Duodenal mucosa (tissue), 2 donors: ENCODE measurements at regions not wholly inside any gene's neighbourhood (a gene's known extent, or its start where the extent isn't known, plus 50 kb on each side); places are given as distances from the start of the nearest gene placed in this dataset.

Experiments
- H3K27ac ChIP-seq: one replicate; pipeline ENCODE4 v1.7.0; 2013; ENCODE audit warnings: low read depth, low read length
- H3K27me3 ChIP-seq, 2 donors: one replicate each; pipeline ENCODE4 v1.7.0; 2013; ENCODE audit warnings: low read length in 2 of 2, control low read depth in 1 of 2; ENCODE audit not compliant: insufficient read depth in 2 of 2, control insufficient read depth in 1 of 2
- H3K36me3 ChIP-seq, 2 donors: one replicate each; pipeline ENCODE4 v1.7.0; 2013; ENCODE audit warnings: low read length in 2 of 2, control low read depth in 1 of 2; ENCODE audit not compliant: insufficient read depth in 2 of 2, control insufficient read depth in 1 of 2
- H3K4me1 ChIP-seq, 2 donors: one replicate each; pipeline ENCODE4 v1.7.0; 2013; ENCODE audit warnings: low read length in 2 of 2, control low read depth in 1 of 2; ENCODE audit not compliant: insufficient read depth in 2 of 2, control insufficient read depth in 1 of 2
- H3K4me3 ChIP-seq, 2 donors: one replicate each; pipeline ENCODE4 v1.7.0; 2013; ENCODE audit warnings: low read length in 2 of 2, low read depth in 1 of 2
- H3K9ac ChIP-seq, 2 donors: one replicate each; pipeline ENCODE4 v1.7.0; 2013; ENCODE audit warnings: low read length in 2 of 2, low read depth in 1 of 2
- H3K9me3 ChIP-seq, 2 donors: one replicate each; pipeline ENCODE4 v1.7.0; 2013; ENCODE audit warnings: low read length in 2 of 2, control low read depth in 1 of 2; ENCODE audit not compliant: control insufficient read depth in 1 of 2

GRCh38 chr2:19801367-19802080, 100.3 kb downstream of the TTC32 start:
- no peaks in the 10 kb centered on the region for H3K4me1 ChIP-seq
- no peak overlapping the region for H3K27ac ChIP-seq
- H3K4me3 ChIP-seq = no peak overlapping the region

DNA sequence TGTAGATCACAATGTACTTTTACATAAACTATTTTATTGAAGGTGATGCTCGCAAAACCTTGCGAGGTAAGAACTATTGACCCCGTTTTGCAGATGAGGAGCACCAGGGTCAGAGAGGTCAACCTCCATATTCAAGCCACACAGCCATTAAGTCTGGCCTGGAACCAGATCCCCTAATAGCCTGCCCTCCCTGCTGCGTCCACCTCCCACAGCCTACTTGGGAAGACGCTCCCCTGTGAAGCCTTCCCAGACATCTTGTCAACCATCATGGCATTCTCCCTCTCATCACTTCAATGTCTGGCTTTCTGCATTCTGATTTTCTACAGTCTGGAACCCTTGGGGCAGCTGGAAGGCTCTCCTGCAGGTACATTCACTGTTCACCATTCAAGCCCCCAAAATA, 101.0 kb downstream of the TTC32 start:
- Histone ChIP-seq H3K27ac (no peak overlapping the region), H3K27me3 (no peaks in the 10 kb centered on the region)

More at GRCh38 chr2:19801367-19802080, 100.3 kb downstream of the TTC32 start:
- Histone ChIP-seq H3K36me3 (no peaks in the 10 kb centered on the region), H3K27me3 (no peaks in the 10 kb centered on the region), H3K9ac (no peak overlapping the region), H3K9me3 (no peaks in the 10 kb centered on the region)

GRCh38 chr2:19799881-19800780, 101.7 kb downstream of the TTC32 start:
- H3K27me3 ChIP-seq = no peaks in the 10 kb centered on the region
- no peaks in the 10 kb centered on the region for H3K9me3 ChIP-seq
- no peak overlapping the region for H3K27ac ChIP-seq
- no peak overlapping the region for H3K4me3 ChIP-seq
- no peaks in the 10 kb centered on the region for H3K36me3 ChIP-seq
- H3K9ac ChIP-seq = no peak overlapping the region
- no peaks in the 10 kb centered on the region for H3K4me1 ChIP-seq

More for the DNA sequence above, 101.0 kb downstream of the TTC32 start:
- H3K9ac ChIP-seq = no peak overlapping the region
- no peak overlapping the region for H3K4me3 ChIP-seq
- H3K9me3 ChIP-seq = no peaks in the 10 kb centered on the region
- H3K36me3 ChIP-seq = no peaks in the 10 kb centered on the region
- H3K4me1 ChIP-seq = no peaks in the 10 kb centered on the region

DNA sequence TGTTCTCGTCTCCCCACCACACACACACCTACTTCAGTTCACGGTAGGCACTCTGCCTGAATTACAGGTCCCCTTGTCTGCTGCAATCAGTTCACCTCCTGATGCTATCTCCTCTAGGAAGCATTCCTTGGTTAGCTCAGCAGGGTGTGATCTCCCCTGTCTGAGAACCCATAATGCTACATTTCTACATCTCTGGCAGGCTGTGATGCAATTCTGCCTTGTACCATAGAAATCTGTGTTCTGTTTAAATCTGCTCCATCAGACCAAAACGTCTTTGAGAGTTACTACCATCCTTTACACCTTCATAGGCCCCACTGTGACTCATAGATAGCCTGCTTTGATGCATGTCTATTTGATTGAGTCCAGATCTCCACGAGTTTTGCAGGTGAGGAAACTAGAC, 103.9 kb downstream of the TTC32 start:
- H3K36me3 ChIP-seq = no peaks in the 10 kb centered on the region
- H3K4me1 ChIP-seq = no peaks in the 10 kb centered on the region
- no peaks in the 10 kb centered on the region for H3K9me3 ChIP-seq
- no peak overlapping the region for H3K27ac ChIP-seq
- no peaks in the 10 kb centered on the region for H3K27me3 ChIP-seq
- no peak overlapping the region for H3K4me3 ChIP-seq
- no peak overlapping the region for H3K9ac ChIP-seq

- Histone ChIP-seq H3K9me3 (no peaks in the 10 kb centered on the region), H3K27ac (no peak overlapping the region), H3K9ac (no peak overlapping the region), H3K4me1 (no peaks in the 10 kb centered on the region), H3K36me3 (no peaks in the 10 kb centered on the region), H3K27me3 (no peaks in the 10 kb centered on the region), H3K4me3 (no peak overlapping the region)
These were observed 104.5 kb downstream of the TTC32 start for GRCh38 chr2:19797243-19797810.

DNA sequence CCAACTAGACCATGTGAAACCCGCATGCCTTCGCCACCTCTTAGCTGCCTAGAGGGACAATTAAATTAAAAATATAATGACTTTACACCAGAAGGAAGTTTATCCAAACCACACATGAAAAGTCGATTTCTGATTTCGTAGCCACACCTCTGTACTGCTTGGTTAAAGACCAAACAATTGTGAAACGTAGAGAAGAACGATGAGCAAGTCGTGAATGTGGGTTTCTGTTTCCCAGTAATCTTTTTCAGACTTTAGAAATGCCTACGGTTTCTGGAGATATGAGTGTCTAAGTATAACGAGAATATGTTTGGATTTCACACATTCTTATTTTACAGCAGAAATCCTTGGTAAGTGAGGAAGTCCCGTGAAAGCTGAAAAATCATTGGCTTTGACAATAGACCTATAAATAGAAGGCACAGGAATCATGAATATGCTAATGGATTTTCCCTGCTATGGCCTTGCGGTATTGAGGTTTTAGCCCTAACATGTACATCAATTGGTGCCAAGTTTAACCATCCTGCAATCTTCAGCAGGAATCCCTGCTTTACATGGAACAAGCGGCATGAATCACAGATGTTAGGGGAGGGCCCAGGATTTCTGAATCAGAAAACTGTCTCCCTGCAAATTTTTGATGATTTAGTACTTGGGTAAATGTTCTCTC, 105.6 kb downstream of the TTC32 start:
- no peak overlapping the region for H3K4me3 ChIP-seq
- H3K27ac ChIP-seq = no peak overlapping the region
- H3K36me3 ChIP-seq = no peaks in the 10 kb centered on the region
- H3K9ac ChIP-seq = no peak overlapping the region
- no peaks in the 10 kb centered on the region for H3K9me3 ChIP-seq
- H3K4me1 ChIP-seq = no peaks in the 10 kb centered on the region
- H3K27me3 ChIP-seq = no peaks in the 10 kb centered on the region

DNA sequence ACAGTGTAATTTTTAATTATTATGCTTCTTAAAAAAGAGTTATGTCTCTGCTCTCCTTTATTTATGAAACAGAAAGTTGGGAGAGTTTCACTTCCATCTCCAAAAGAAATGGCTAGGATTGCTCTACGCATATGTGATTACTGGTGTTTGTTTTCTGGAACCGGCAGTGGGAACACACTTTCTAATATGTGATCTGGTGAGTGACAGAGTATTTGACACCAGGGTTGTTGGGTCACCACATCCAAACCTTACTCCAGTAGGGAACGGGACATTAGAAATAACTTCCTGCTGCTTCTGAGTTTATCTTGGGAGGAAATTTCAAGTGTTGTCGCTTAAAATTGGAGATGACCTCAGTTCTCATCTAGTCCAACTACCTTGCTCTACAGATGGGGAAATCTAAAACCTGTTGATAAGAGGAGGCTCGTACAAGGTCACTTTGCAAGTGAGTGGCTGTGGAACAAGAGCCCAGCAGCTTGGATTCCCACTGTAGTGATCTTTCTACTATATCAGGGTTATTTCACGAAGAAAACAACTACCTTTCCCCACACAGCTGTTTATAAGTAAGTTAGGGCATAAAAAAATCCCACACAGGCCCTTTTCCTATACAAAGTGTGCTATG, 108.5 kb downstream of the TTC32 start:
- no peaks in the 10 kb centered on the region for H3K9me3 ChIP-seq
- no peaks in the 10 kb centered on the region for H3K27me3 ChIP-seq
- H3K36me3 ChIP-seq = no peaks in the 10 kb centered on the region
- H3K9ac ChIP-seq = no peak overlapping the region
- H3K27ac ChIP-seq = no peak overlapping the region
- H3K4me1 ChIP-seq = no peaks in the 10 kb centered on the region
- no peak overlapping the region for H3K4me3 ChIP-seq

- H3K4me3 ChIP-seq = no peak overlapping the region
- H3K36me3 ChIP-seq = no peaks in the 10 kb centered on the region
- H3K4me1 ChIP-seq = no peaks in the 10 kb centered on the region
- no peaks in the 10 kb centered on the region for H3K27me3 ChIP-seq
- no peak overlapping the region for H3K27ac ChIP-seq
- H3K9ac ChIP-seq = no peak overlapping the region
- H3K9me3 ChIP-seq = no peaks in the 10 kb centered on the region
These were observed 111.5 kb downstream of the TTC32 start for GRCh38 chr2:19790291-19790690.

DNA sequence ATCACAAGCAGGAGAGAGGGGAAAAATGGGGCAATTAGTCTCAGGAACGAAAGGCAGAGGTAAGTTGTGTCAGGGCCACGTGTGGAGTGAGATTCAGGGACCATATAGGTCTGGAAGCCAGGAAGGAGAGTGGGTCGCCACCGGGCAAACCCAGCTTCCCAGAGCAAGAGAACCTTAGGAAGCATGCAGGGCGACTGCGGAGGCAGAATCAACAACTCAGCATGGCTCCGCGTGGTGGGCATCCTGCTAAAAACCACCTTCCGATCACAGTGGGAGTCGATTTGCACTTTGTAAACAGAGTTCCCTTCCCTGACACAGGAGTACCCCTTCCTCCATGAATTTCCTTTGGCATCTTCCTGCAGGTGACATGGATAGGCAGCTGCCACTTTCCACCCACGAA, 114.6 kb downstream of the TTC32 start:
- no peak overlapping the region for H3K9ac ChIP-seq
- no peaks in the 10 kb centered on the region for H3K27me3 ChIP-seq
- no peak overlapping the region for H3K4me3 ChIP-seq
- no peak overlapping the region for H3K27ac ChIP-seq
- H3K36me3 ChIP-seq = no peaks in the 10 kb centered on the region
- H3K9me3 ChIP-seq = no peaks in the 10 kb centered on the region
- no peaks in the 10 kb centered on the region for H3K4me1 ChIP-seq
